H9 (cell line): ENCODE measurements at regions not wholly inside any gene's neighbourhood (a gene's known extent, or its start where the extent isn't known, plus 50 kb on each side); places are given as distances from the start of the nearest gene placed in this dataset.

Experiments
- DNase-seq: peaks from one replicate; pipeline ENCODE4 v3.0.0-alpha.2; 2017
- H2AFZ ChIP-seq: one replicate; pipeline ENCODE4 v1.6.1; 2013; ENCODE audit warnings: mild to moderate bottlenecking, low read length, control low read depth, moderate library complexity
- H2AK5ac ChIP-seq: 2 replicates; pipeline ENCODE4 v1.6.1; 2013; ENCODE audit warnings: low read length, control low read depth, mixed read lengths; ENCODE audit not compliant: insufficient read length
- H2BK120ac ChIP-seq: one replicate; pipeline ENCODE4 v1.6.1; 2013; ENCODE audit warnings: low read depth, mild to moderate bottlenecking, low read length, control low read depth, inconsistent platforms; ENCODE audit not compliant: poor library complexity, severe bottlenecking
- H2BK12ac ChIP-seq: 2 replicates; pipeline ENCODE4 v1.6.1; 2013; ENCODE audit warnings: low read length, control low read depth, mixed read lengths, low read depth; ENCODE audit not compliant: insufficient read length
- H2BK15ac ChIP-seq: 2 replicates; pipeline ENCODE4 v1.6.1; 2013; ENCODE audit warnings: low read depth, low read length, control low read depth
- H2BK20ac ChIP-seq: one replicate; pipeline ENCODE4 v1.6.1; 2013; ENCODE audit warnings: low read depth, mild to moderate bottlenecking, low read length, control low read depth, inconsistent platforms; ENCODE audit not compliant: poor library complexity, severe bottlenecking
- H2BK5ac ChIP-seq: 2 replicates; pipeline ENCODE4 v1.6.1; 2013; ENCODE audit warnings: low read length, control low read depth, mixed read lengths; ENCODE audit not compliant: insufficient read length
- H3K14ac ChIP-seq: 2 replicates; pipeline ENCODE4 v1.6.1; 2013; ENCODE audit warnings: low read length, control low read depth; ENCODE audit not compliant: insufficient read depth
- H3K18ac ChIP-seq: 2 replicates; pipeline ENCODE4 v1.6.1; 2013; ENCODE audit warnings: low read depth, mild to moderate bottlenecking, mixed read lengths, low read length, control low read depth; ENCODE audit not compliant: insufficient read length
- H3K23ac ChIP-seq: 2 replicates; pipeline ENCODE4 v1.6.1; 2013; ENCODE audit warnings: low read length, control low read depth, mixed read lengths, low read depth; ENCODE audit not compliant: insufficient read length
- H3K23me2 ChIP-seq: 2 replicates; pipeline ENCODE4 v1.6.1; 2013; ENCODE audit warnings: low read depth, mild to moderate bottlenecking, mixed read lengths, low read length, control low read depth; ENCODE audit not compliant: insufficient read length, poor library complexity, severe bottlenecking
- H3K27ac ChIP-seq: 2 replicates; pipeline ENCODE4 v1.5.1; 2013; ENCODE audit warnings: low read length, control low read depth, mixed read lengths, low read depth; ENCODE audit not compliant: insufficient read length
- H3K27me3 ChIP-seq: 2 replicates; pipeline ENCODE4 v1.6.1; 2013; ENCODE audit warnings: low read length, control low read depth, inconsistent platforms; ENCODE audit not compliant: insufficient read depth
- H3K4ac ChIP-seq: 2 replicates; pipeline ENCODE4 v1.6.1; 2013; ENCODE audit warnings: low read depth, mild to moderate bottlenecking, control low read depth, inconsistent platforms, low read length, moderate library complexity
- H3K4me1 ChIP-seq: 2 replicates; pipeline ENCODE4 v1.6.1; 2013; ENCODE audit warnings: low read length, control low read depth, inconsistent platforms; ENCODE audit not compliant: insufficient read depth
- H3K4me2 ChIP-seq: 2 replicates; pipeline ENCODE4 v1.6.1; 2013; ENCODE audit warnings: low read length, control low read depth, mixed read lengths; ENCODE audit not compliant: insufficient read length, insufficient read depth
- H3K56ac ChIP-seq: 2 replicates; pipeline ENCODE4 v1.6.1; 2013; ENCODE audit warnings: low read depth, mild to moderate bottlenecking, mixed read lengths, low read length, control low read depth; ENCODE audit not compliant: insufficient read length
- H3K79me1 ChIP-seq: 2 replicates; pipeline ENCODE4 v1.6.1; 2013; ENCODE audit warnings: low read depth, mild to moderate bottlenecking, moderate library complexity, low read length, control low read depth, inconsistent platforms; ENCODE audit not compliant: insufficient read depth, poor library complexity, severe bottlenecking
- H3K79me2 ChIP-seq: 2 replicates; pipeline ENCODE4 v1.6.1; 2013; ENCODE audit warnings: low read length, control low read depth, inconsistent platforms; ENCODE audit not compliant: insufficient read depth
- H3K9ac ChIP-seq: 2 replicates; pipeline ENCODE4 v1.6.1; 2013; ENCODE audit warnings: low read length, control low read depth, mixed read lengths; ENCODE audit not compliant: insufficient read length; ENCODE audit errors: extremely low read depth
- H3K9me3 ChIP-seq: one replicate; pipeline ENCODE4 v1.6.1; 2013; ENCODE audit warnings: low read depth, low read length, inconsistent platforms; ENCODE audit not compliant: control insufficient read depth
- H3T11ph ChIP-seq: one replicate; pipeline ENCODE4 v1.6.1; 2013; ENCODE audit warnings: mild to moderate bottlenecking, low read length, control low read depth, inconsistent platforms
- H4K20me1 ChIP-seq: one replicate; pipeline ENCODE4 v1.6.1; 2013; ENCODE audit not compliant: control insufficient read depth, insufficient read length, insufficient read depth
- H4K5ac ChIP-seq: 2 replicates; pipeline ENCODE4 v1.6.1; 2013; ENCODE audit warnings: low read depth, mild to moderate bottlenecking, mixed read lengths, low read length, control low read depth; ENCODE audit not compliant: insufficient read length
- H4K8ac ChIP-seq: replicated peaks from 2 replicates; pipeline ENCODE4 v1.6.1; 2013; ENCODE audit warnings: low read length, control low read depth, mixed read lengths, low read depth; ENCODE audit not compliant: insufficient read length
- H4K91ac ChIP-seq: 2 replicates; pipeline ENCODE4 v1.6.1; 2013; ENCODE audit warnings: low read depth, mild to moderate bottlenecking, moderate library complexity, mixed read lengths, low read length, control low read depth; ENCODE audit not compliant: insufficient read length
- H3K27ac Mint-ChIP-seq, 3 experiments: 2 replicates in 2 of 3; 3 replicates in 1 of 3; pipeline ENCODE4 v1.8.0; 2020 to 2021; ENCODE audit warnings: mixed read lengths in 3 of 3, mild to moderate bottlenecking in 1 of 3, moderate library complexity in 1 of 3
- H3K27me3 Mint-ChIP-seq: 2 replicates; pipeline ENCODE4 v1.8.0; 2021; ENCODE audit warnings: low read depth, mild to moderate bottlenecking, moderate library complexity, mixed read lengths
- H3K36me3 Mint-ChIP-seq, 3 experiments: 2 replicates in 2 of 3; 3 replicates in 1 of 3; pipeline ENCODE4 v1.8.0; 2020 to 2021; ENCODE audit warnings: low read depth in 3 of 3, mixed read lengths in 3 of 3; ENCODE audit not compliant: insufficient read depth in 1 of 3
- H3K4me1 Mint-ChIP-seq, 2 experiments: 2 replicates each; pipeline ENCODE4 v1.8.0; 2020; ENCODE audit warnings: mixed read lengths in 2 of 2
- H3K4me3 Mint-ChIP-seq, 2 experiments: 2 replicates in 1 of 2; 3 replicates in 1 of 2; pipeline ENCODE4 v1.8.0; 2020 to 2021; ENCODE audit warnings: mild to moderate bottlenecking in 2 of 2, mixed read lengths in 2 of 2, moderate library complexity in 1 of 2
- H3K9me3 Mint-ChIP-seq, 2 experiments: 2 replicates in 1 of 2; 3 replicates in 1 of 2; pipeline ENCODE4 v1.8.0; 2020; ENCODE audit warnings: mild to moderate bottlenecking in 2 of 2, mixed read lengths in 2 of 2, moderate library complexity in 1 of 2
- CTCF ChIP-seq: fragments of 200-600 bp; sonication (generic); conservative IDR thresholded peaks from 3 replicates; pipeline ENCODE4 v1.8.0; 2021; ENCODE audit warnings: antibody characterized with exemption, mild to moderate bottlenecking
- WGBS: extraction: QIAGEN DNeasy Blood & Tissue Kit; methylation state at CpG from one replicate; pipeline ENCODE4 v1.1.7; 2013; ENCODE audit warnings: missing lambda C conversion rate, low lambda C conversion rate, mixed read lengths; ENCODE audit not compliant: insufficient read length; ENCODE audit errors: extremely low coverage; 5-methylcytosine and 5-hydroxymethylcytosine counted together

- Histone ChIP-seq H2BK5ac (no peak overlapping the region), H3K18ac (no peak overlapping the region), H3T11ph (no peak overlapping the region), H3K4ac (no peak overlapping the region), H2BK20ac (no peak overlapping the region), H2AK5ac (no peak overlapping the region), H3K23me2 (no peaks in the 10 kb centered on the region), H3K9ac (no peak overlapping the region), H4K5ac (no peak overlapping the region), H3K14ac (no peak overlapping the region), H4K20me1 (no peaks in the 10 kb centered on the region), H3K27ac (no peak overlapping the region), H2AFZ (no peak overlapping the region), H3K23ac (no peak overlapping the region), H3K79me1 (no peaks in the 10 kb centered on the region), H3K56ac (no peak overlapping the region), H3K9me3 (no peaks in the 10 kb centered on the region), H3K27me3 (no peaks in the 10 kb centered on the region), H2BK15ac (no peak overlapping the region), H2BK12ac (no peak overlapping the region), H3K79me2 (no peaks in the 10 kb centered on the region), H4K8ac (no peak overlapping the region), H3K4me1 (no peaks in the 10 kb centered on the region), H3K4me2 (no peak overlapping the region), H4K91ac (no peak overlapping the region), H2BK120ac (no peak overlapping the region)
- no peaks in the 10 kb centered on the region; a peak in 1 of 7 replicates for H3K36me3 Mint-ChIP-seq
- peaks cover 4 to 8% of the 10 kb centered on the region in 2 experiments; a peak in 3 of 4 replicates for H3K4me1 Mint-ChIP-seq
- H3K27me3 Mint-ChIP-seq: peaks cover 39% of the 10 kb centered on the region
- WGBS: 100% methylated on average over 5 of the region's 33 CpGs
- TF ChIP-seq CTCF: no peak
- DNase-seq: no peak
- no peak overlapping the region for H3K27ac Mint-ChIP-seq
- no peaks in the 10 kb centered on the region for H3K9me3 Mint-ChIP-seq
- no peak overlapping the region for H3K4me3 Mint-ChIP-seq
These were observed 112.8 kb upstream of the LRPAP1 start for GRCh38 chr4:3644849-3645627.
